PC-3 (cell line): ENCODE measurements at regions not wholly inside any gene's neighbourhood (a gene's known extent, or its start where the extent isn't known, plus 50 kb on each side); places are given as distances from the start of the nearest gene placed in this dataset.

Experiments
- CTCF ChIP-seq: fragments of 300-600 bp; sonication (generic); conservative IDR thresholded peaks from 2 replicates; pipeline ENCODE4 v1.5.1; 2017; ENCODE audit warnings: antibody characterized with exemption, low read depth, mild to moderate bottlenecking, low read length
- EZH2 ChIP-seq: fragments of 300-600 bp; sonication (generic); IDR thresholded peaks from one replicate; pipeline ENCODE4 v1.6.1; 2017; ENCODE audit warnings: antibody characterized with exemption, mild to moderate bottlenecking, low read length; ENCODE audit not compliant: unreplicated experiment
- EZH2phosphoT487 ChIP-seq: fragments of 300-600 bp; sonication (generic); IDR thresholded peaks from 2 replicates; pipeline ENCODE4 v1.6.1; 2018; ENCODE audit warnings: mild to moderate bottlenecking, antibody characterized with exemption, low read length, borderline replicate concordance

DNA sequence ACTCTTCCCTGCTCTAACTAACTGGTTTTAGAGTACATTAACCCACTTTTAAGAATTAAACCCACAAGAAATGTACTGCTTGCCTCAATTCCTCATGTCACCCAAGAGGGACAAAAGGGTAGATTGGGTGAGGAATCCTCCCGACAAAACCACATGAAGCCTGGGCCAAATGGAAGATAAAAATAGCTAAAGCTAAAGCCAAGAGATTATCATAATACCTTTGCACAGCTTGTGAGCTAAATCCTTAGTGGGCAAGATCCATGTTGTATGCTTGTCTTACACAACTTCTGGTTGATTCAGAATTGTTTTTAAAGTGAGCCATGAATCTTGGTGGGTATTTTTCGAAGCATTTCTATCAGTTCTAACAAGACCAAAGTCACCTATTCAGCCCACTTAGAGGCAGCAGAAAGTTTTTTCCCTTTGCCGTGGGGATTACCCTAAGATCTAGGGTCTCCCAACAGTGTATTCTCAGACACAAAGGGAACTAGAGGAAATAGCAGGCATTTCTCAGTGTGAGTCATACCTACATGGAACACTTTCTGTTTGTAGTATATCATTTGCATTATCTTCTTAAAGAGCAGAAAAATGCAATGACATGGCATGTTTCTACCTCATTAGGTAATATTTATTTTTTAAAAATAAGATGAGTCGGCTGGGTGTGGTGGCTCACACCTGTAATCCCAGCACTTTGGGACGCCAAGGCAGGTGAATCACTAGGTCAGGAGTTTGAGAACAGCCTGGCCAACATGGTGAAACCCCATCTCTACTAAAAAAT, 616.6 kb downstream of the KCNH5 start:
- no peak for TF ChIP-seq CTCF
- no peak for TF ChIP-seq EZH2
- TF ChIP-seq EZH2phosphoT487, result no peak
